ENCODE measurements at regions not wholly inside any gene's neighbourhood (a gene's known extent, or its start where the extent isn't known, plus 50 kb on each side); places are given as distances from the start of the nearest gene placed in this dataset.

DNA sequence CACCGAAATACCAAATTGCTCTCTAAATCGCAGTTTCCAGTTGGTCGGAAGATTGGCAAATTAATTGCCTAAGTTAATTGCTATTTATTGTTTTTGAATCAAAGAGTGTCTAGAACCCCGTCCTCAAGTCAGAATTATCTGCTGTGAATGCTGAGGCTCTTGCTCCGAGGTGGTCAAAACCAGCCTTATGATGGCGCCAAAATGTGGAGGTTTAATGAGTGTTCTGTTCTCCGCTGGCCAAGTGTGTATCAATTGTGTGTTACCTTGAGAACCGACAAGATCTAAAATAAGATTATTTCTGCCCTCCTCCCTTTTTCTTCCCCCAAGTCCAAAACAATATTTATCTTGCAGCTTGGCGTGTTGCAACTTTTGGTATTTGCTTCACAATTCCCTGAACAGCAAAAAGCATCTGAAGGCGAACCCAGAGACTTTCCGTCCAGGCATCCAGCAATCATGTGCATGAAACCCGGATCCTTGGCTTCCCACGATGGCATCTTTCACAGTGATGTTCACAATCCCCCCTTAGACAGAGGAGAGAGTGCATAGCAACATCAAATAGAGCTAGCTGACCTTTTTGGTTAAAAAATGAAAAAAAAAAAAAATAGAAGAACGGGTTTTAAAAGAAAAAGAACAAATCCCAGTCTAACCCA is 323.0 kb downstream of the MYCN start:
- TF ChIP-seq, protein P1, sequence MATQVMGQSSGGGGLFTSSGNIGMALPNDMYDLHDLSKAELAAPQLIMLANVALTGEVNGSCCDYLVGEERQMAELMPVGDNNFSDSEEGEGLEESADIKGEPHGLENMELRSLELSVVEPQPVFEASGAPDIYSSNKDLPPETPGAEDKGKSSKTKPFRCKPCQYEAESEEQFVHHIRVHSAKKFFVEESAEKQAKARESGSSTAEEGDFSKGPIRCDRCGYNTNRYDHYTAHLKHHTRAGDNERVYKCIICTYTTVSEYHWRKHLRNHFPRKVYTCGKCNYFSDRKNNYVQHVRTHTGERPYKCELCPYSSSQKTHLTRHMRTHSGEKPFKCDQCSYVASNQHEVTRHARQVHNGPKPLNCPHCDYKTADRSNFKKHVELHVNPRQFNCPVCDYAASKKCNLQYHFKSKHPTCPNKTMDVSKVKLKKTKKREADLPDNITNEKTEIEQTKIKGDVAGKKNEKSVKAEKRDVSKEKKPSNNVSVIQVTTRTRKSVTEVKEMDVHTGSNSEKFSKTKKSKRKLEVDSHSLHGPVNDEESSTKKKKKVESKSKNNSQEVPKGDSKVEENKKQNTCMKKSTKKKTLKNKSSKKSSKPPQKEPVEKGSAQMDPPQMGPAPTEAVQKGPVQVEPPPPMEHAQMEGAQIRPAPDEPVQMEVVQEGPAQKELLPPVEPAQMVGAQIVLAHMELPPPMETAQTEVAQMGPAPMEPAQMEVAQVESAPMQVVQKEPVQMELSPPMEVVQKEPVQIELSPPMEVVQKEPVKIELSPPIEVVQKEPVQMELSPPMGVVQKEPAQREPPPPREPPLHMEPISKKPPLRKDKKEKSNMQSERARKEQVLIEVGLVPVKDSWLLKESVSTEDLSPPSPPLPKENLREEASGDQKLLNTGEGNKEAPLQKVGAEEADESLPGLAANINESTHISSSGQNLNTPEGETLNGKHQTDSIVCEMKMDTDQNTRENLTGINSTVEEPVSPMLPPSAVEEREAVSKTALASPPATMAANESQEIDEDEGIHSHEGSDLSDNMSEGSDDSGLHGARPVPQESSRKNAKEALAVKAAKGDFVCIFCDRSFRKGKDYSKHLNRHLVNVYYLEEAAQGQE (IDR thresholded peaks at IDR 0.05; ENCODE audit: insufficient read depth in 1 of 2, low read depth in 2 of 2, low read length in 2 of 2) = no peak
- TF ChIP-seq POLR2AphosphoS5 (IDR thresholded peaks at IDR 0.05; ENCODE audit: low read depth, low read length) = no peak
- no peak for TF ChIP-seq TAF1 (IDR thresholded peaks at IDR 0.05; ENCODE audit: borderline replicate concordance, insufficient read depth, low read length)
- no peak for TF ChIP-seq FOXP2 (optimal IDR thresholded peaks at IDR 0.05; ENCODE audit: borderline replicate concordance, extremely low read depth, extremely low read length, insufficient read depth)
- TF ChIP-seq SIN3A (IDR thresholded peaks at IDR 0.05; ENCODE audit: borderline replicate concordance, insufficient read depth, low read length) = no peak

DNA sequence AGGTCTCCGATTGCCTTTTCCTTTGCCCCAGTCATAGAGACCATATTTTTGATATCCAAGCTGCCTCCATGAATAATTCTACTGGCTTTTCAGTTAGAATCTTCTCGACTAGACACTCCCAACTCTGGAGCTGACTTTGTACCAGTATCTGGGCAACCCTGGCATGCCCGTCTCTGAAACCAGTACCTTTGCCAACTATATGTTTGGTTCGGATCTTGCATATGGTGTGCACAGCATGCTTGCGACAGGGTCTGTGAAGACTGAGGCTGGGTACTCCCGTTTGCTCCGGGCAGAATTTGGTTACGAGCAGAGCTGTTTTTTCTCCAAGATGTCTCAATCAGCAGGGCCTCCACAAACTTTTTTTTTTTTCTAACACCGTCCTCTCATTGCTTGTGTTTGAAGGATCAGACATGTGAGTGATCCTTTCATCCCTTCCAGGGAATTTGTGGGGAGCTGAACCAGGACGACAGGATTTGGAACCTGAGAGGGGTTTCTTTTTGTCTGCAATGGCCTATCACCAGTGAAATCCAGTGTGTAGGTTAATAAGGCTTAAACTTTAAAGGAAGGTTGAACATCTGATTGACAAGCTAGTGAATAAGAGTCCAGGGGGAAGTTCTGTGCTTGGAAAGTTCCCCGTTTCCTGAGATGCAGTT is 322.3 kb downstream of the MYCN start:
- TF ChIP-seq POLR2AphosphoS5 (IDR thresholded peaks at IDR 0.05; ENCODE audit: low read depth, low read length) (no peak), SIN3A (IDR thresholded peaks at IDR 0.05; ENCODE audit: borderline replicate concordance, insufficient read depth, low read length) (no peak), TAF1 (IDR thresholded peaks at IDR 0.05; ENCODE audit: borderline replicate concordance, insufficient read depth, low read length) (no peak)

DNA sequence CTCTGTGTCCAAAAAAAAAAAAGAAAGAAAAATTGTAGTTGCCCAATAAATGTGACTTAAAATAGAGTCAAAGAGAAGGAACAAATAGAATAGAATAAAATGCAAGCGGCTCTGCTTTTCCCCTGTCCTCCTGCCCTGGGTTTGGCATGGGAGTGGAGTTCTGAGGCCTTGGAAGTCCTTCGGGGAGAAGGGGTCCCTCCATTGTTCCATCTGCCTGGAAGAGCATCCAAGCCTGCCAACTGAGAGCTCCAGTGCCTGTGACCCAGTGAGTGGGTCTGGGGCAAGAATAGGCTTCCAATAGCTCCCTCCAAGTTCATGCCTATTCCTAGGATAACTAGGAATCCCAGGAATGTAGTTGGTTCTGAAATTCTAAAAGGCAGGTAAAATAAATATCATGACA is 321.4 kb downstream of the MYCN start:
- TF ChIP-seq TAF1 (IDR thresholded peaks at IDR 0.05; ENCODE audit: borderline replicate concordance, insufficient read depth, low read length) = no peak
- TF ChIP-seq POLR2AphosphoS5 (IDR thresholded peaks at IDR 0.05; ENCODE audit: low read depth, low read length) = no peak
- TF ChIP-seq, protein P1 (IDR thresholded peaks at IDR 0.05; ENCODE audit: insufficient read depth in 1 of 2, low read depth in 2 of 2, low read length in 2 of 2) = no peak
- no peak for TF ChIP-seq SIN3A (IDR thresholded peaks at IDR 0.05; ENCODE audit: borderline replicate concordance, insufficient read depth, low read length)
- no peak for TF ChIP-seq FOXP2 (optimal IDR thresholded peaks at IDR 0.05; ENCODE audit: borderline replicate concordance, extremely low read depth, extremely low read length, insufficient read depth)

DNA sequence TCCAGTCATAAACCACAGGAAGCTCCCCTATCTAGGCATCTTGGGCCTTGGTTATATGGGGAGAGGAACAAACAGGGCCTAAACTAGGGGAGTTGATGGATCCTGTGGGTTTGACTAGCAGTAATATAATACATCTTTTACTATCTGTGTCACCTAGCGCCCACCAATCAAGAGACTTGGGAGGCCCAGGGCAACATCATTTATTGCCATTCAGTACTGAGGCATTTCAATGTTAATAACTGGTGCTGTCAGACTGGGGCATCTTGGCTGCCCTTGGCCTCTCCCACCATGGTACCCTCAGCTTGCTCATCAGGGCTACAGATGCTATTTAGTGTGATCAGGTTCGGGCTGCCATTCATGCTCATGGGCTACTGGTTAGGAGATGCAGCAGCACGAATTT is 320.7 kb downstream of the MYCN start:
- no peak for TF ChIP-seq SIN3A (IDR thresholded peaks at IDR 0.05; ENCODE audit: borderline replicate concordance, insufficient read depth, low read length)
- TF ChIP-seq TAF1 (IDR thresholded peaks at IDR 0.05; ENCODE audit: borderline replicate concordance, insufficient read depth, low read length) = no peak
- no peak for TF ChIP-seq POLR2AphosphoS5 (IDR thresholded peaks at IDR 0.05; ENCODE audit: low read depth, low read length)
- TF ChIP-seq FOXP2 (optimal IDR thresholded peaks at IDR 0.05; ENCODE audit: borderline replicate concordance, extremely low read depth, extremely low read length, insufficient read depth) = no peak
- TF ChIP-seq, protein P1 (IDR thresholded peaks at IDR 0.05; ENCODE audit: insufficient read depth in 1 of 2, low read depth in 2 of 2, low read length in 2 of 2) = no peak

DNA sequence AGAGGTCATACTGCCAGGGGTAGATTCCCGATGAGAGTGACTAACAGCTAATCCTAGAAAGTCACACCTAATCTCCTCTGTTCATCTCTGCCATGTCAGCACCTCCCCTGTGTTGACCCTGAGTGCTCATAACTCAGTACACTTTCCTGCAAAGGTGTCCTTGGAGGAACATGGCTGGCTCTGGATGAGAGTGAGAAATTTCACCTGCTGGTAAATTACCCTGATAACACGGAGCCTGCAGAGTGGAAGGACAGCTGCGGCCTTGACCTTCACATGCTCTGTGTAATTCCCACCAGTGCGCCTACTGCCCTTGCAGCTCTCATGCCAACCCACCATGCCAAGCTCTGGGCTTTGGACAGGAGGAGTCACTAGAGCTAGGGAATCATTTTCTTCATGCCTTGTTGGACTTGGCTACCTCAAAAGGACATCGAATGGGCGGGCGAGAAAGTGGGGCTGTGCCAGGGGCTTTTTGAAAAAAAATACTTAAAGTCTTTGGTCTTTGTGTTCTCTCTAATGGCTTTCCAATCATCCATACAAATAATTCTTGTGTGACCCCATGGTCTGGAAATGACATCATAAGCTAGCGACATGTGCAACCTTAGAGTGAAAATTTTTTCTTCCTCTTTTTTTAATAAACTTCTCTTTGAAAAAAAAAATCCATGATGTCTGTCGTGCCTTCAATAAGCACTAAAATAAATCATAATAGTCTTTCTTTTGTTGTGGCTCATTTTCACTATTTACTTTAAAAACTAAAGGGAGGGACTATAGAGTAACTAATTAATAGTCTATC is 319.9 kb downstream of the MYCN start:
- TF ChIP-seq, protein P1 (IDR thresholded peaks at IDR 0.05; ENCODE audit: insufficient read depth in 1 of 2, low read depth in 2 of 2, low read length in 2 of 2) = no peak
- TF ChIP-seq POLR2AphosphoS5 (IDR thresholded peaks at IDR 0.05; ENCODE audit: low read depth, low read length) = no peak
